Upper lobe of right lung (tissue), 1 donor: ENCODE measurements at regions not wholly inside any gene's neighbourhood (a gene's known extent, or its start where the extent isn't known, plus 50 kb on each side); places are given as distances from the start of the nearest gene placed in this dataset.

ENCODE experiments used
- ATAC-seq: fragments of 200-7000 bp; cut with Tn5 transposase; one replicate; pipeline ENCODE4 v1.9.1; 2020; ENCODE audit warnings: mild to moderate bottlenecking, moderate library complexity
- DNase-seq: peaks from one replicate; pipeline ENCODE4 v3.0.0-alpha.2; 2020
- H3K27ac ChIP-seq: fragments of 200-600 bp; one replicate; pipeline ENCODE4 v1.8.0; 2022
- H3K27me3 ChIP-seq: fragments of 200-600 bp; one replicate; pipeline ENCODE4 v1.8.0; 2022; ENCODE audit warnings: mild to moderate bottlenecking
- H3K36me3 ChIP-seq: fragments of 200-600 bp; one replicate; pipeline ENCODE4 v1.8.0; 2022
- H3K4me1 ChIP-seq: fragments of 200-600 bp; one replicate; pipeline ENCODE4 v1.8.0; 2022
- H3K4me3 ChIP-seq: fragments of 200-600 bp; one replicate; pipeline ENCODE4 v1.8.0; 2022; ENCODE audit warnings: mild to moderate bottlenecking
- H3K9me3 ChIP-seq: fragments of 200-600 bp; one replicate; pipeline ENCODE4 v1.8.0; 2022
- intact Hi-C: fragments of 100-400 bp; cut with DNase I; formaldehyde crosslinking; loops from one replicate; pipeline ENCODE4 v1.11.0; 2022
- TF ChIP-seq, protein P1 (sequence below): fragments of 200-600 bp; IDR thresholded peaks from one replicate; pipeline ENCODE4 v1.8.0; 2022; ENCODE audit warnings: antibody characterized with exemption
- donor health status: DM: no; HTN: yes; CAD: no; lungs with severe emphysema.

DNA sequence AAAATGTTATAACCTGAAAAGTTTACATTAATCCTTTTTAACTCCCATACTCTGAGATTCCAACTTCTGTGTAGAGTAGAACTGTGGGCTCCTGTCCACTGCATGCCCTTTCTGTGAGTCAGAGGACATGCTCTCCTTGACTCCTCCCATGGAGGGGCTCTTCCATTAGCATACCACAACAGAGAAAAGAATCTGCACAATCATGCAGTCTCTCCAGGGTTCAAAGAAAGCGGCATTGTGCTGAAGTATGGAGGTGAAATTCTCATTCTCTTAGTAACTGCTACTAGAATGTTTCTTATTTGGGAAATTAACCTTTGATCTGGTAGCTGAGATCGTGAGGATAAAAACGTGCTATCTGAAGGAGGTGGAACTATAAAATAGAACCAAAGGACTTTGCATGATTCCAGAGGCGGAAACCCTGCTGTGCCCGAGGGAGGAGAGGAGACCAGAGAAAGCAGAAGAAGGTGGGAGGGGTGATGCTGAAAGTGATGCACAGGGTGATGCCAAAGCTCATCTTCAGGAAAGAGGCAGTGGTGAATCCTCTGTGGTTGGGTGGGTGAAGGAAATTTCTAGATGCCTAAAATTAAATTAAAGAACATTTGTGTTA is 202.2 kb upstream of the PCSK2 start:
- ATAC-seq: peak; percentile 81
- peaks cover 5% of the 10 kb centered on the region for H3K4me1 ChIP-seq
- intact Hi-C loops: no loop called here

DNA sequence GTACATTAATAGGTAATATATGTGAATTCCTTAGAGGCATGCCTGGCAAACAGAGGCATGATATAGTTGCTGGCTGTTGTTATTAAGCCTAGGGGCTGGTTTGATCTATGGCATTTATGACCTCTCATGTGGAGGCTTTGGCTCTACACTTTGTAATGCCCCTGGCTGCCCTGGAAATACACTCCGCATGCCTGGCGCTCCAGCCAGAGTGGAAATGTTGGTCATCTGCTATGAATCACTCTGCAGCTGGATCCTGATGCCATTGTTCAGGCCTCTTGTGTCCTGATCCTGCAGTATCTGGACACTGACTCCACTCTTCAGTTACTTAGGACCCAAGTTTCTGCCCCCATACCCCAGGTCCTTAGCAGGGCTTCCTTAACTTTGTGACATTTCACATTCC is 200.5 kb upstream of the PCSK2 start:
- no peak for ATAC-seq
- Histone ChIP-seq H3K4me1 (peaks cover 5% of the 10 kb centered on the region), H3K27me3 (no peaks in the 10 kb centered on the region), H3K9me3 (no peaks in the 10 kb centered on the region), H3K27ac (no peak overlapping the region), H3K36me3 (no peaks in the 10 kb centered on the region), H3K4me3 (no peak overlapping the region)
- DNase-seq: no peak
- intact Hi-C loops: no loop called here
- TF ChIP-seq, protein P1, sequence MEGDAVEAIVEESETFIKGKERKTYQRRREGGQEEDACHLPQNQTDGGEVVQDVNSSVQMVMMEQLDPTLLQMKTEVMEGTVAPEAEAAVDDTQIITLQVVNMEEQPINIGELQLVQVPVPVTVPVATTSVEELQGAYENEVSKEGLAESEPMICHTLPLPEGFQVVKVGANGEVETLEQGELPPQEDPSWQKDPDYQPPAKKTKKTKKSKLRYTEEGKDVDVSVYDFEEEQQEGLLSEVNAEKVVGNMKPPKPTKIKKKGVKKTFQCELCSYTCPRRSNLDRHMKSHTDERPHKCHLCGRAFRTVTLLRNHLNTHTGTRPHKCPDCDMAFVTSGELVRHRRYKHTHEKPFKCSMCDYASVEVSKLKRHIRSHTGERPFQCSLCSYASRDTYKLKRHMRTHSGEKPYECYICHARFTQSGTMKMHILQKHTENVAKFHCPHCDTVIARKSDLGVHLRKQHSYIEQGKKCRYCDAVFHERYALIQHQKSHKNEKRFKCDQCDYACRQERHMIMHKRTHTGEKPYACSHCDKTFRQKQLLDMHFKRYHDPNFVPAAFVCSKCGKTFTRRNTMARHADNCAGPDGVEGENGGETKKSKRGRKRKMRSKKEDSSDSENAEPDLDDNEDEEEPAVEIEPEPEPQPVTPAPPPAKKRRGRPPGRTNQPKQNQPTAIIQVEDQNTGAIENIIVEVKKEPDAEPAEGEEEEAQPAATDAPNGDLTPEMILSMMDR: no peak

More for the DNA sequence above, 202.2 kb upstream of the PCSK2 start:
- Histone ChIP-seq H3K4me3 (no peak overlapping the region), H3K9me3 (no peaks in the 10 kb centered on the region), H3K27me3 (no peaks in the 10 kb centered on the region), H3K36me3 (no peaks in the 10 kb centered on the region), H3K27ac (no peak overlapping the region)
- DNase-seq: no peak
- TF ChIP-seq, protein P1: no peak

DNA sequence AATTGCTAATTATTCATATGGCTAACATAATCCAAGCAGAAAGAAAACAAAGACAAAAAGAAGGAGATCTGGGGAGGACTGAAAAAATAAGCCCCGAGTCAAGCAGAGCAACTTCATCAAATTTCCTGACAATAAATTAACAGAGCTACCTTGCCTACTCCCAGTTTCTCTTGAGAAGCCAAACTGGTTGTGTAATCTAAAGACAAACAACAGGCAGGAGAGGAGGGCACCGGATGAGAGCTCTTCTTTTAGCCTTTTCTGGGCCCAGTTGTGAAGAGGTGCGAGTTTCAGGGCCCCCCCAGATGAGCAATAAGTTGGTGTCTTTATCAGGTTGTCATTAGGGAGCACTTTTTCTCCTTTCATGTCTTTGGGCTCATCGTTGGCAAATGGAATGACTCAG is 197.1 kb upstream of the PCSK2 start:
- TF ChIP-seq, protein P1: no peak
- no peak overlapping the region for H3K27ac ChIP-seq
- ATAC-seq (peak; percentile 47), DNase-seq (no peak)
- intact Hi-C loops: no loop called here
- no peaks in the 10 kb centered on the region for H3K36me3 ChIP-seq
- no peaks in the 10 kb centered on the region for H3K9me3 ChIP-seq
- H3K27me3 ChIP-seq: no peaks in the 10 kb centered on the region
- H3K4me3 ChIP-seq: no peak overlapping the region
- H3K4me1 ChIP-seq: no peaks in the 10 kb centered on the region

DNA sequence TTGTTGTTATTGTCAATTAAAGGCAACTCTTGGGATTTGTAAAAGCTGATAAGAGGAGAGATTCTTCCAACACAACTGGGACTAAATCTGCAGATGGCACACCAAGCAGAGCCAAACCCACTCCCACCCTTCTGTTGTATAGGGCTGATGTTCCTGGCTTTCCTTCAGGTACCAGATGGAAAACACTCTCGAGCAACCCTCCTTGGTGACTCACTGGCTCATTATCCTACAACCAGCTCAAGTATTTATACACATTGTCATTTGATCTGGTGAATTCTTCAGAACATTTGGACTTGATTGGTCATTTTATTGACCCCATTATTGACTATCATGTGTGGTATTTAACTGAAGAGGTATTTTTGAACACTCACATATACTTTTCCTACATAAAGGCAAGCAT is 190.3 kb upstream of the PCSK2 start:
- Histone ChIP-seq H3K9me3 (no peaks in the 10 kb centered on the region), H3K27ac (no peak overlapping the region), H3K4me1 (no peaks in the 10 kb centered on the region), H3K27me3 (no peaks in the 10 kb centered on the region), H3K4me3 (no peak overlapping the region), H3K36me3 (no peaks in the 10 kb centered on the region)
- DNase-seq (no peak), ATAC-seq (peak; percentile 39)
- TF ChIP-seq, protein P1: no peak
- intact Hi-C loops: no loop called here

DNA sequence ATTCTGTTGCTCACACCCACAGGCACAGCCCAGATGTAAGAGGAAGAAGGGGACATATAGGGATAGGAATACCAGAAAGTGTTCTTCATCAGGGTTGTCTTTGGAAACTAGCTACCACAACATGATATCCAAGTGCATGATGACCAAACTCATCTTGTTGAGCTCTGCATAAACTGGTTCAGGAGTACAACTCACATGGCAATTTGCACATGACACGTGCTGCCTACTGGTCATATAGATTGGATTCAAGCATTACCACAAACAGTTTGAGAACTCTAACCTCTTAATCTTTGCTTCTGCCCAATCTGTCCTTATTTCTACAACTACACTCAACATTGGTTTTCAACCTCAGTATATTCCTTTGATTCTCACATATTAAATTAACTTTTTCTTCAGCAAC is 184.7 kb upstream of the PCSK2 start:
- Histone ChIP-seq H3K4me1 (no peaks in the 10 kb centered on the region), H3K27ac (no peak overlapping the region), H3K27me3 (no peaks in the 10 kb centered on the region), H3K36me3 (no peaks in the 10 kb centered on the region), H3K9me3 (no peaks in the 10 kb centered on the region), H3K4me3 (no peak overlapping the region)
- TF ChIP-seq, protein P1: no peak
- no peak for DNase-seq
- no peak for ATAC-seq
- intact Hi-C loops: no loop called here

DNA sequence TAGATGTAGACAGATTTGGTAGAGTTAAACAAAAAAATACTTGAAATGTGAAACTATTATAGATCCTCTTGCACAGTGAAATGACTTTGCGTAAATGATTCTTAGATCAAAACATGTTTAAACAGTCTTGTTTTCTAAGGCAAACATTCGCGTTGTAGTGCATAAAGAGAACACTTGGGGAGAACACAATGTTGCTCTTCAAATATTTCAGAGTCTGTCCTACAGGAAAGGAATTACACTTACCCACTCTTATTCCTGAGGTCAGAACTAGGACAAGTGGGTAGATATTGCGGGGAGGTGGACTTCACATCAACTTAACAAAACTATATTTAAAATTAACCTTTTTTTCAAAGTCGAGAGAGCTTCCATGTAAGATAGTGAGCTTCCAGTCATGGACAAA is 183.5 kb upstream of the PCSK2 start:
- Histone ChIP-seq H3K36me3 (no peaks in the 10 kb centered on the region), H3K4me3 (no peak overlapping the region), H3K9me3 (no peaks in the 10 kb centered on the region), H3K27ac (peak overlapping the region; percentile 33), H3K4me1 (no peaks in the 10 kb centered on the region), H3K27me3 (no peaks in the 10 kb centered on the region)
- peak; percentile 93 for ATAC-seq
- DNase-seq: no peak
- intact Hi-C loops: no loop called here
- TF ChIP-seq, protein P1: no peak
